KMS-11 (cell line): ENCODE measurements at regions not wholly inside any gene's neighbourhood (a gene's known extent, or its start where the extent isn't known, plus 50 kb on each side); places are given as distances from the start of the nearest gene placed in this dataset.

Source experiments
- H2AFZ ChIP-seq: fragments of 200-600 bp; sonication (generic); 2 replicates; pipeline ENCODE4 v1.6.1; 2016; ENCODE audit warnings: antibody characterized with exemption, mixed run types, low read depth
- H3K27ac ChIP-seq: fragments of 200-600 bp; sonication (generic); 2 replicates; pipeline ENCODE4 v1.6.1; 2016; ENCODE audit warnings: mild to moderate bottlenecking, mixed run types
- H3K27me3 ChIP-seq: fragments of 200-600 bp; sonication (generic); 2 replicates; pipeline ENCODE4 v1.6.1; 2017; ENCODE audit warnings: mild to moderate bottlenecking, low read depth, mixed run types, moderate library complexity; ENCODE audit not compliant: insufficient read depth
- H3K36me3 ChIP-seq: fragments of 200-600 bp; sonication (generic); 2 replicates; pipeline ENCODE4 v1.6.1; 2017; ENCODE audit warnings: mild to moderate bottlenecking, mixed run types; ENCODE audit not compliant: insufficient read depth
- H3K4me1 ChIP-seq: fragments of 200-600 bp; sonication (generic); 2 replicates; pipeline ENCODE4 v1.6.1; 2016; ENCODE audit warnings: mild to moderate bottlenecking, low read depth, mixed run types; ENCODE audit not compliant: poor library complexity, severe bottlenecking
- H3K4me2 ChIP-seq: fragments of 200-600 bp; sonication (generic); 2 replicates; pipeline ENCODE4 v1.7.0; 2016; ENCODE audit warnings: mild to moderate bottlenecking, mixed run types
- H3K4me3 ChIP-seq: fragments of 200-600 bp; sonication (generic); IDR thresholded peaks from 2 replicates; pipeline ENCODE4 v1.6.1; 2017; ENCODE audit warnings: low read depth, low read length, mixed read lengths; ENCODE audit not compliant: insufficient read depth
- H3K79me2 ChIP-seq: fragments of 200-600 bp; sonication (generic); 2 replicates; pipeline ENCODE4 v1.6.1; 2016; ENCODE audit warnings: low read depth, mixed run types; ENCODE audit not compliant: insufficient read depth
- H3K9ac ChIP-seq: fragments of 200-600 bp; sonication (generic); 2 replicates; pipeline ENCODE4 v1.6.1; 2016; ENCODE audit warnings: mild to moderate bottlenecking, mixed run types
- H4K20me1 ChIP-seq: fragments of 200-600 bp; sonication (generic); 2 replicates; pipeline ENCODE4 v1.6.1; 2016; ENCODE audit warnings: mild to moderate bottlenecking, mixed run types; ENCODE audit not compliant: insufficient read depth
- TF ChIP-seq, protein P1 (sequence below): fragments of 200-600 bp; sonication (generic); conservative IDR thresholded peaks from 2 replicates; pipeline ENCODE4 v1.6.1; 2017; ENCODE audit warnings: low read depth, mild to moderate bottlenecking, antibody characterized with exemption, low read length, moderate library complexity, mixed read lengths

DNA sequence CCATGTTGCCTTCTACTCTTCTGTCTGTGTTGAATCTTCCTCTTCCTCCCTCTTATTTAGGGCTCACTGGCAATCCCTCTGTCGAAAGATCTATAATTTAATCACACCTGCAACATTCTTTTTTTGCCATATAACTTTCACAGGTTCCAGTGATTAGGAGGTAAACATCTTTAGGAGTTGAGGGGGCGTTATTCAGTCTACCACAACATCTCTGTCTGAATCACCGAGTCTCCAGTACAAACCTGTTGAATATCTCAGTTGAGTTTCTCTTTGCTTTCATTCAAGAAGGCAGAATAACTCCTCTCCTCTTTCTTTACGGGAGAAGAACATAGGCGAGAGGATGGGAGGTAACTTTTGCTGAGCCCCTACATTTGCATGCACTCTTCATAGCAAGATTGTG, 101.9 kb upstream of the CDC42BPA start:
- Histone ChIP-seq H3K9ac (no peak overlapping the region), H3K36me3 (no peaks in the 10 kb centered on the region)

DNA sequence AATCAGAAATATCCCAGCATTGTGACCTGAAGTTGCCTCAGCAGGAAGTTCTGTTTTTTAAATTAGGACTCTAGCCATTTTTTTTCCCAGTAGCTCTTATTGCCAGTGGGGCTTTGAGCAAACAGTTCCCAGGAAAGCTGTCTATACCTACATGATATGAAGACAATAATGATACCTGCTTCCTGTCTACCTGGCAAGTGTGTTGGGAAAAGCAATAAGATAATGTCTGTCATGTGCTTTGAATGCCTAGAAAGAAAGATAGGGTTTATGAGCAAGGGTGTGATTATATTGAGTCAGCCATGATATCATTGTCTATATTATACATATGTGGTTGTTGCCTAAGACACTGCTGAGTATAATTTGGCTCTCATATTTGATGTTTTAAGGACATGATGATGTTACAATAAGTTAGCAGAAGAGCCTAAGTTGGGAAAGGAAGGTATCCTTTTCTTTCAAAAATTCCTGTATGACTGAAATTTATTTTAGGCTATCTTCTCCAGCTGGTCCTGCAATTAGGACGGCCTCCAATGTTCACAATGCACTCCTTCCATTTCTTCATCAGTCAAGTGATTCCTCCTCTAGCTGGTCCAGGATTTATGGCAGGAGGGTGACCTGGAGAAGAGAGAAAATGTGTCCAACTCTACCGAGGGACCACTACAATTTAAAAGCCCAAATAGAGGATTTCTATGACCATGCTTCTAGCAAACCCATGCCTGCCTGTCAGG, 99.6 kb upstream of the CDC42BPA start:
- Histone ChIP-seq H3K79me2 (no peaks in the 10 kb centered on the region), H3K27me3 (no peaks in the 10 kb centered on the region), H4K20me1 (no peaks in the 10 kb centered on the region), H3K27ac (no peak overlapping the region), H3K9ac (no peak overlapping the region), H2AFZ (no peak overlapping the region), H3K4me1 (no peaks in the 10 kb centered on the region), H3K4me3 (no peak overlapping the region), H3K4me2 (no peak overlapping the region), H3K36me3 (no peaks in the 10 kb centered on the region)
- TF ChIP-seq, protein P1, sequence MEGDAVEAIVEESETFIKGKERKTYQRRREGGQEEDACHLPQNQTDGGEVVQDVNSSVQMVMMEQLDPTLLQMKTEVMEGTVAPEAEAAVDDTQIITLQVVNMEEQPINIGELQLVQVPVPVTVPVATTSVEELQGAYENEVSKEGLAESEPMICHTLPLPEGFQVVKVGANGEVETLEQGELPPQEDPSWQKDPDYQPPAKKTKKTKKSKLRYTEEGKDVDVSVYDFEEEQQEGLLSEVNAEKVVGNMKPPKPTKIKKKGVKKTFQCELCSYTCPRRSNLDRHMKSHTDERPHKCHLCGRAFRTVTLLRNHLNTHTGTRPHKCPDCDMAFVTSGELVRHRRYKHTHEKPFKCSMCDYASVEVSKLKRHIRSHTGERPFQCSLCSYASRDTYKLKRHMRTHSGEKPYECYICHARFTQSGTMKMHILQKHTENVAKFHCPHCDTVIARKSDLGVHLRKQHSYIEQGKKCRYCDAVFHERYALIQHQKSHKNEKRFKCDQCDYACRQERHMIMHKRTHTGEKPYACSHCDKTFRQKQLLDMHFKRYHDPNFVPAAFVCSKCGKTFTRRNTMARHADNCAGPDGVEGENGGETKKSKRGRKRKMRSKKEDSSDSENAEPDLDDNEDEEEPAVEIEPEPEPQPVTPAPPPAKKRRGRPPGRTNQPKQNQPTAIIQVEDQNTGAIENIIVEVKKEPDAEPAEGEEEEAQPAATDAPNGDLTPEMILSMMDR = no peak

More for the DNA sequence above, 101.9 kb upstream of the CDC42BPA start:
- TF ChIP-seq, protein P1 = no peak
- Histone ChIP-seq H4K20me1 (no peaks in the 10 kb centered on the region), H3K27me3 (no peaks in the 10 kb centered on the region), H3K4me3 (no peak overlapping the region), H3K4me1 (no peaks in the 10 kb centered on the region), H3K4me2 (no peak overlapping the region), H3K27ac (no peak overlapping the region), H3K79me2 (no peaks in the 10 kb centered on the region), H2AFZ (no peak overlapping the region)

DNA sequence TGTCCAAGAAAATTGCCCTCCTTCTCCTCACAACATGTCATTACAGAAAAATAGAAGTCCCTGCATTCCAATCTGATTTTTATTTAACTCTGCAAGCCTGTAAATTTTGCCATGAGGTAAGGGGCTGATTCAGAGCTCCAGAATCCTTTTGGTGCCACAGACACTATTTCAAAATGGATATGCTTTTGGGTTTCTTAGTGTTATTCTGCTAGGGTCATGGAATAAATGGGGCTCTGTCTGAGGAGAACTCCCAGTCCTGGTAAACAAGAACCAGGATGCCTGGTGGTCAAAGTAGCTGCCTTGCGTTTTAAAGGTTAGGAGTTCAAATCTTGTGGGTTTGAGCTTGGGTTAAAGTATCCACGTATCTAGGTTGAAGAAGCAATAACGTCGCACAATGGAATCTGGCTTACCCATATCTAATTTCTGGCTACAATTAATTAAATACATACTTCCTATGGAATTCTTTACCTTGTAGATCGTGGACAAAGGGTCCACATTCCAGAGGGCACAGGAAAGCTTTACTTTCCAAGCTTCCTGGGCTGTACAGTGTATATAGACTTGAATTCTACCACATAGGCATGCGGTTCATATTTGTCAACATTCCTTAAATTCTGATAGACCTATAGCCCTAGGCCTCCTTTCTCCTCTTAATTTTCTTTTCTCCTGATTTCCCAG, 98.0 kb upstream of the CDC42BPA start:
- no peaks in the 10 kb centered on the region for H3K79me2 ChIP-seq
- H3K27ac ChIP-seq = no peak overlapping the region
- H3K36me3 ChIP-seq = no peaks in the 10 kb centered on the region
- no peak overlapping the region for H3K4me3 ChIP-seq
- no peak overlapping the region for H2AFZ ChIP-seq
- H3K9ac ChIP-seq = no peak overlapping the region
- no peaks in the 10 kb centered on the region for H4K20me1 ChIP-seq
- no peaks in the 10 kb centered on the region for H3K27me3 ChIP-seq
- TF ChIP-seq, protein P1 = no peak
- no peak overlapping the region for H3K4me2 ChIP-seq
- H3K4me1 ChIP-seq = no peaks in the 10 kb centered on the region

DNA sequence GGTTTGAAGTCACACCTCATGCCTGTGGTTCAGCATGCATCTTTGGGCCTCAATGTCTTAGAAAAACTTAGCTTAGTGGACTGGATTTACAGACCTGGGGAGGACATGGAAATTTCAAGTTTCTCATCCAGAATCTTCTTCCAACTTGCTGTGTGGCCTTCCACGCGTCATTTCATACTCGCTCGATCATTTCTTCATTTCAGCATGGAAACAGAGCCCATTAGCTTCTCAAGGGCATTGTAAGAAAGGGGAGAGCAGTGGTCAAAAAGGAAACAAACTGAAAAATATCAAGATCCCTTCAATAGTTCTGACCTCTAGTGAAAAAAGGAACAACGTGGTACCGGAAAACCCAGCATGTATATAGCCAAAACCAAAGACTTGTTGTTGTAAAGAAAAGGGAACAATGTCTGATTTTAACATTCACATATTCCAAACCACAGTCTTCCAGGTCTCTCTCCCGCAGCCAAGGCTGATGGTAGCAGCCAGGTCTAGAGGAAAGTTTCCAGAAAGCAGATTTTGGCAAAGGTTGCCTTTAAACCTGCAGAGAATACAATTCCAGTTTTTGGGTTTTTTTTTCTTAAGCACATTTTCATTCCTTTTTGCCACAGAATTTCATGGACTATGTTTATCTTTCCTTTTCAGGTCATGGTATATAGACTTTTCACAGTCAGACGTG, 97.0 kb upstream of the CDC42BPA start:
- Histone ChIP-seq H3K4me2 (no peak overlapping the region), H2AFZ (no peak overlapping the region), H4K20me1 (no peaks in the 10 kb centered on the region), H3K27me3 (no peaks in the 10 kb centered on the region), H3K79me2 (no peaks in the 10 kb centered on the region), H3K4me3 (no peak overlapping the region), H3K4me1 (no peaks in the 10 kb centered on the region), H3K36me3 (no peaks in the 10 kb centered on the region), H3K9ac (no peak overlapping the region), H3K27ac (no peak overlapping the region)
- TF ChIP-seq, protein P1 = no peak
